Stimulated activated CD4-positive, alpha-beta T cell treated with anti-CD3 and anti-CD28 coated beads, Interleukin-15, amount 100 ng/mL, for 1 hour (primary cell): ENCODE measurements at regions not wholly inside any gene's neighbourhood (a gene's known extent, or its start where the extent isn't known, plus 50 kb on each side); places are given as distances from the start of the nearest gene placed in this dataset.
"Not testable (repeated sequence)": the region's sequence is repeated elsewhere in the genome, so short reads cannot be mapped to it uniquely, and the experiment has no call there.

Experiments used
- DNase-seq, 2 donors: peaks; one replicate each; pipeline ENCODE4 v3.0.0-alpha.2; 2020; ENCODE audit warnings: low read depth in 1 of 2, low spot score in 1 of 2

- no peak for DNase-seq
Observed at GRCh38 chr15:96657096-96657495, 326.6 kb downstream of the NR2F2 start.

- DNase-seq = not testable (repeated sequence)
Observed at GRCh38 chr15:96666979-96667378, 336.5 kb downstream of the NR2F2 start.

- no peak for DNase-seq
Observed at GRCh38 chr15:96670389-96670788, 339.9 kb downstream of the NR2F2 start.

GRCh38 chr15:96672629-96673028 is 342.1 kb downstream of the NR2F2 start:
- no peak for DNase-seq

GRCh38 chr15:96678386-96678785 is 347.9 kb downstream of the NR2F2 start:
- DNase-seq = no peak

GRCh38 chr15:96687388-96688107 is 357.0 kb downstream of the NR2F2 start:
- DNase-seq = no peak

- no peak for DNase-seq
Observed at GRCh38 chr15:96690733-96691132, 360.2 kb downstream of the NR2F2 start.

GRCh38 chr15:96692826-96693225 is 362.3 kb downstream of the NR2F2 start:
- no peak for DNase-seq

GRCh38 chr15:96693515-96693914 is 363.0 kb downstream of the NR2F2 start:
- DNase-seq = no peak

- DNase-seq = no peak
Observed at GRCh38 chr15:96693990-96694517, 363.6 kb downstream of the NR2F2 start.

- no peak for DNase-seq
Observed at GRCh38 chr15:96695426-96695825, 364.9 kb downstream of the NR2F2 start.

- DNase-seq = no peak
Observed at GRCh38 chr15:96699871-96700401, 369.4 kb downstream of the NR2F2 start.

GRCh38 chr15:96700555-96700954 is 370.1 kb downstream of the NR2F2 start:
- DNase-seq = no peak

GRCh38 chr15:96701443-96701842 is 370.9 kb downstream of the NR2F2 start:
- DNase-seq = no peak

GRCh38 chr15:96701877-96702276 is 371.4 kb downstream of the NR2F2 start:
- DNase-seq = no peak

- no peak for DNase-seq
Observed at GRCh38 chr15:96702589-96702988, 372.1 kb downstream of the NR2F2 start.

GRCh38 chr15:96703091-96703490 is 372.6 kb downstream of the NR2F2 start:
- DNase-seq = no peak

GRCh38 chr15:96703794-96704550 is 373.5 kb downstream of the NR2F2 start:
- DNase-seq = no peak

- DNase-seq = no peak
Observed at GRCh38 chr15:96716075-96716474, 385.6 kb downstream of the NR2F2 start.

- DNase-seq = no peak
Observed at GRCh38 chr15:96716478-96716877, 386.0 kb downstream of the NR2F2 start.

- no peak for DNase-seq
Observed at GRCh38 chr15:96720251-96720650, 389.8 kb downstream of the NR2F2 start.

GRCh38 chr15:96720656-96721055 is 390.2 kb downstream of the NR2F2 start:
- DNase-seq = no peak
